ENCODE measurements at regions not wholly inside any gene's neighbourhood (a gene's known extent, or its start where the extent isn't known, plus 50 kb on each side); places are given as distances from the start of the nearest gene placed in this dataset.

DNA sequence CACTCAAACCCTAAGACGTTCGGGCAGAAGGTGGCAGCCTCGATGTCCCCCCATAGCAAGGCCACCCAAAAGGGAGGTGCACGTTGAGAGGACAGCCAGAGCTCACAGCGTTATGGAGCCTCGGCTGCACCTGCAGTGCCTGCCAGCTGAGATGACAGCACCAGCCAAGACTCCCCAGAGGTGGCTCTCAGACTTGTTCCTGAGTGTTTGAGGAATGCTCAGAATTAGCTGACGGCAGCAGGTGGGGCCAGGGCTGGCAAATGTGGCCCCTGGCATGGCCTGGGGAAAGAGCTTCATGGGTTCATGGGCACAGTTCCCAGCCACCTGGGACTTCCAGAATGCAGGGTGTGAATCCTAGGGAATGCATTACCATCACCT is 177.8 kb downstream of the KLF13 start:
- TF ChIP-seq, protein P1, sequence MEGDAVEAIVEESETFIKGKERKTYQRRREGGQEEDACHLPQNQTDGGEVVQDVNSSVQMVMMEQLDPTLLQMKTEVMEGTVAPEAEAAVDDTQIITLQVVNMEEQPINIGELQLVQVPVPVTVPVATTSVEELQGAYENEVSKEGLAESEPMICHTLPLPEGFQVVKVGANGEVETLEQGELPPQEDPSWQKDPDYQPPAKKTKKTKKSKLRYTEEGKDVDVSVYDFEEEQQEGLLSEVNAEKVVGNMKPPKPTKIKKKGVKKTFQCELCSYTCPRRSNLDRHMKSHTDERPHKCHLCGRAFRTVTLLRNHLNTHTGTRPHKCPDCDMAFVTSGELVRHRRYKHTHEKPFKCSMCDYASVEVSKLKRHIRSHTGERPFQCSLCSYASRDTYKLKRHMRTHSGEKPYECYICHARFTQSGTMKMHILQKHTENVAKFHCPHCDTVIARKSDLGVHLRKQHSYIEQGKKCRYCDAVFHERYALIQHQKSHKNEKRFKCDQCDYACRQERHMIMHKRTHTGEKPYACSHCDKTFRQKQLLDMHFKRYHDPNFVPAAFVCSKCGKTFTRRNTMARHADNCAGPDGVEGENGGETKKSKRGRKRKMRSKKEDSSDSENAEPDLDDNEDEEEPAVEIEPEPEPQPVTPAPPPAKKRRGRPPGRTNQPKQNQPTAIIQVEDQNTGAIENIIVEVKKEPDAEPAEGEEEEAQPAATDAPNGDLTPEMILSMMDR (IDR thresholded peaks at IDR 0.05), result no peak
- TF ChIP-seq MYC (IDR thresholded peaks at IDR 0.05; ENCODE audit: borderline replicate concordance, low read length) (no peak), HOXA7 (CRISPR knock-in tag; IDR thresholded peaks at IDR 0.05) (no peak)

All from A549 (cell line).